ENCODE measurements at regions not wholly inside any gene's neighbourhood (a gene's known extent, or its start where the extent isn't known, plus 50 kb on each side); places are given as distances from the start of the nearest gene placed in this dataset.

DNA sequence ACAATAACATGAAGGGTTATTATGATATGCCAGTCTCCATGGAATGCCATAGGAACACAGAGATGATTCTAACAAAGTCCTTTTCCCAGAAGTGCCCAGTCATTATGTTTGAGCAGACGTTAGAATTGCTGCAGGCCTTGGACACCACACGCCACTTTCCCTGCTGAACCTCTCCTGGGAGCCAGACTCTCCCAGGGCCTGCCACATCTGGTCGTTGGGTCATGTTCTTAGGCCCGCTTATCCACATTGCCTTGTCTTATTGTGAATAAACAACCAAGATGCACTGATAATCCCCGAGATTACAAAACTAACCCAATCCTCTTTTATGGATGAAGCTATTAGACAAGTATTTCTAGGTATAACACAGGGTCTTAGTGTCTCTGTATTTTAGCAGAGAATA, 276.5 kb upstream of the CITED2 start:
- no peaks in the 10 kb centered on the region for H3K27me3 Mint-ChIP-seq (ENCODE audit: insufficient read depth, unreplicated experiment)
- intact Hi-C loops (cut with micrococcal nuclease; ENCODE audit: unreplicated experiment) = no loop called here
- Histone ChIP-seq H3K4me3 (ENCODE audit: low read depth, low read length) (no peak overlapping the region), H3K27me3 (replicated peaks; ENCODE audit: control insufficient read depth, insufficient read depth, low read length) (no peaks in the 10 kb centered on the region), H3K9me3 (no peaks in the 10 kb centered on the region), H3K36me3 (ENCODE audit: control insufficient read depth, insufficient read depth, low read length) (no peaks in the 10 kb centered on the region), H3K4me1 (peaks cover 25% of the 10 kb centered on the region)
- TF ChIP-seq, protein P1, sequence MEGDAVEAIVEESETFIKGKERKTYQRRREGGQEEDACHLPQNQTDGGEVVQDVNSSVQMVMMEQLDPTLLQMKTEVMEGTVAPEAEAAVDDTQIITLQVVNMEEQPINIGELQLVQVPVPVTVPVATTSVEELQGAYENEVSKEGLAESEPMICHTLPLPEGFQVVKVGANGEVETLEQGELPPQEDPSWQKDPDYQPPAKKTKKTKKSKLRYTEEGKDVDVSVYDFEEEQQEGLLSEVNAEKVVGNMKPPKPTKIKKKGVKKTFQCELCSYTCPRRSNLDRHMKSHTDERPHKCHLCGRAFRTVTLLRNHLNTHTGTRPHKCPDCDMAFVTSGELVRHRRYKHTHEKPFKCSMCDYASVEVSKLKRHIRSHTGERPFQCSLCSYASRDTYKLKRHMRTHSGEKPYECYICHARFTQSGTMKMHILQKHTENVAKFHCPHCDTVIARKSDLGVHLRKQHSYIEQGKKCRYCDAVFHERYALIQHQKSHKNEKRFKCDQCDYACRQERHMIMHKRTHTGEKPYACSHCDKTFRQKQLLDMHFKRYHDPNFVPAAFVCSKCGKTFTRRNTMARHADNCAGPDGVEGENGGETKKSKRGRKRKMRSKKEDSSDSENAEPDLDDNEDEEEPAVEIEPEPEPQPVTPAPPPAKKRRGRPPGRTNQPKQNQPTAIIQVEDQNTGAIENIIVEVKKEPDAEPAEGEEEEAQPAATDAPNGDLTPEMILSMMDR (IDR thresholded peaks at IDR 0.05; ENCODE audit: insufficient read depth in 1 of 2, low read depth in 1 of 2, low read length in 1 of 2, severe bottlenecking in 1 of 2, unreplicated experiment in 1 of 2) = no peak
- peaks cover 30% of the 10 kb centered on the region for H3K4me1 Mint-ChIP-seq (ENCODE audit: low read depth, unreplicated experiment)
- CTCF ChIA-PET = no interaction called here
- no TSS peak for BruUV-seq (replicated peaks)
- H3K27ac Mint-ChIP-seq (ENCODE audit: unreplicated experiment) = no peak overlapping the region
- no peaks in the 10 kb centered on the region for H3K9me3 Mint-ChIP-seq (ENCODE audit: unreplicated experiment)
- no peaks in the 10 kb centered on the region for H3K36me3 Mint-ChIP-seq (ENCODE audit: insufficient read depth, unreplicated experiment)
- DNase-seq = no peak
- no peak overlapping the region for H3K4me3 Mint-ChIP-seq (ENCODE audit: unreplicated experiment)
- POLR2A ChIA-PET = no interaction called here

DNA sequence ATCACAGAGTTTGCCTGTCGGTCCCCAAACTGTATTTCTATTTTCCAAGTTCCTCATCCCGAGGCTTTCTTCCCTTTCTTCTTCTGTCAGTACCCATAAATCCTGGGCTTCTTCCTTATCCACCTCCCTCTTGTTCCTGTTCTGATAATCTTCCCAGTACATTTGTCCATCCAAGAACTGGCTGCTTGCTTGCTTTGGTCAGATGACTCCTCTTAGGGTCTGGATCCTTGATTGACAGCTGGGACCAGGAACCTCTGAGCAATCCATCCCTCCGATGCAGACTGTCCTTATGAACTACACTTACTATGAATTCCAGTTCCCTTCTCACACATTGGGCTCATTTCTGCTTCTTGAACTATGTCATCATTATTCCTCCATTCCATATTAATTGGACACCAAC, 275.3 kb upstream of the CITED2 start:
- no peaks in the 10 kb centered on the region for H3K27me3 Mint-ChIP-seq (ENCODE audit: insufficient read depth, unreplicated experiment)
- Histone ChIP-seq H3K36me3 (ENCODE audit: control insufficient read depth, insufficient read depth, low read length) (no peaks in the 10 kb centered on the region), H3K4me3 (ENCODE audit: low read depth, low read length) (no peak overlapping the region), H3K4me1 (peaks cover 13% of the 10 kb centered on the region), H3K9me3 (no peaks in the 10 kb centered on the region), H3K27me3 (replicated peaks; ENCODE audit: control insufficient read depth, insufficient read depth, low read length) (no peaks in the 10 kb centered on the region)
- no peak overlapping the region for H3K4me3 Mint-ChIP-seq (ENCODE audit: unreplicated experiment)
- intact Hi-C loops (cut with micrococcal nuclease; ENCODE audit: unreplicated experiment) = no loop called here
- H3K36me3 Mint-ChIP-seq (ENCODE audit: insufficient read depth, unreplicated experiment) = no peaks in the 10 kb centered on the region
- peaks cover 17% of the 10 kb centered on the region for H3K4me1 Mint-ChIP-seq (ENCODE audit: low read depth, unreplicated experiment)
- ChIA-PET CTCF (no interaction called here), POLR2A (no interaction called here)
- DNase-seq = no peak
- BruUV-seq (replicated peaks) = no TSS peak
- no peak overlapping the region for H3K27ac Mint-ChIP-seq (ENCODE audit: unreplicated experiment)
- H3K9me3 Mint-ChIP-seq (ENCODE audit: unreplicated experiment) = no peaks in the 10 kb centered on the region
- TF ChIP-seq, protein P1 (IDR thresholded peaks at IDR 0.05; ENCODE audit: insufficient read depth in 1 of 2, low read depth in 1 of 2, low read length in 1 of 2, severe bottlenecking in 1 of 2, unreplicated experiment in 1 of 2) = no peak

DNA sequence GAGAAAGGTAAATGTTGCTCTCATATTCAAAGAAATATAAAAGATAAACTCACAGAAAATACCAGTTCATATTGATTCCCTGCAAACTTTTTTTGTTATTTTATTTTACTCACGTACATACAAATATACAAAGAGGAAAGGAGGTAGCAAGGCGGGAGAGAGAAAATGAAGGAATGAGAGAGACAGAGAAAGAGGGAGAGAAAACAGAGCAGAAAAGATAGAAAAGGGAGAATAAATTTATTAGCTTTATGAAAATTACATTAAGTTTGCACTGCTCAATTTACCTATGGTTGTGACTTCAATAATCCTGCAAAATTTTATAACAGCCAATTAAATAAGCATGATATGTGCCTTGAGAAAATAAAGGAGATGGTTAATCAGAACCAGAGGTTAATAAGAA, 274.7 kb upstream of the CITED2 start:
- Mint-ChIP-seq H3K27me3 (ENCODE audit: insufficient read depth, unreplicated experiment) (no peaks in the 10 kb centered on the region), H3K9me3 (ENCODE audit: unreplicated experiment) (no peaks in the 10 kb centered on the region), H3K4me3 (ENCODE audit: unreplicated experiment) (no peak overlapping the region), H3K4me1 (ENCODE audit: low read depth, unreplicated experiment) (peaks cover 15% of the 10 kb centered on the region), H3K27ac (ENCODE audit: unreplicated experiment) (no peak overlapping the region), H3K36me3 (ENCODE audit: insufficient read depth, unreplicated experiment) (no peaks in the 10 kb centered on the region)
- DNase-seq = no peak
- H3K4me3 ChIP-seq (ENCODE audit: low read depth, low read length) = no peak overlapping the region
- POLR2A ChIA-PET = no interaction called here
- no peaks in the 10 kb centered on the region for H3K27me3 ChIP-seq (replicated peaks; ENCODE audit: control insufficient read depth, insufficient read depth, low read length)
- CTCF ChIA-PET = no interaction called here
- TF ChIP-seq, protein P1 (IDR thresholded peaks at IDR 0.05; ENCODE audit: insufficient read depth in 1 of 2, low read depth in 1 of 2, low read length in 1 of 2, severe bottlenecking in 1 of 2, unreplicated experiment in 1 of 2) = no peak
- intact Hi-C loops (cut with micrococcal nuclease; ENCODE audit: unreplicated experiment) = no loop called here
- no peaks in the 10 kb centered on the region for H3K36me3 ChIP-seq (ENCODE audit: control insufficient read depth, insufficient read depth, low read length)
- H3K4me1 ChIP-seq = peaks cover 7% of the 10 kb centered on the region
- BruUV-seq (replicated peaks) = no TSS peak
- no peaks in the 10 kb centered on the region for H3K9me3 ChIP-seq
